Neural cell (in vitro differentiated cells): ENCODE measurements at regions not wholly inside any gene's neighbourhood (a gene's known extent, or its start where the extent isn't known, plus 50 kb on each side); places are given as distances from the start of the nearest gene placed in this dataset.

ENCODE experiments used
- small RNA-seq, 3 experiments: library from RNA; depleted of rRNA; stranded (forward); fragments of <200 nt; gene quantifications; one replicate each; pipeline ENCODE3, GENCODE V24; 2012

Small RNA genes in the stretch of these regions (small RNA-seq; reads per million reads assigned to genes)
- gene RNU5F-7P, result 0 to 0.24 (median 0.03) reads per million in 3 experiments
